GM18951 (cell line): ENCODE measurements at regions not wholly inside any gene's neighbourhood (a gene's known extent, or its start where the extent isn't known, plus 50 kb on each side); places are given as distances from the start of the nearest gene placed in this dataset.

ENCODE experiments used
- POLR2A ChIP-seq: IDR thresholded peaks from 4 replicates; pipeline ENCODE4 v1.6.1; 2011; ENCODE audit warnings: mild to moderate bottlenecking; ENCODE audit not compliant: insufficient read length, insufficient read depth; ENCODE audit errors: extremely low read depth
- in situ Hi-C: fragments of 300-500 bp; cut with MboI; formaldehyde crosslinking; loops from one replicate; pipeline ENCODE4 v1.12.0; 2022; ENCODE audit warnings: low sequenced_read_pairs, mixed read lengths, inconsistent platforms; ENCODE audit not compliant: unreplicated experiment

DNA sequence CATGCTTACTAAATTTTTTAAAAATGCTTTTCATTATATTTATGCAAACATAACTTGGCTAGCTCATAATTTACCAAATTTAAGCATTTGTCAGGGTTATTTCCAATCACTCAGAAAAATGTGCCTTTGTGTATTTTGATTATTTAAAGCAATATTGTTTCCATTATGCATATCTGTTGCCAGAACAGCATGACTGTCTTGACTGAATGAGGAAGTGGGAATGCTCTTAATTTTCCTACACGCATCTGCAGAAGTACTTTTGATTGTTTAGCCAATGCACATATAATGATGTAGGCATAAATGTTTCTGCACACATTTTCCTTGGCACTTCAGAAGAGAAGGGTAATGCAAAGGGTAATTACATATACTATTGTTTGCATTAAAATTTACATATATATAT, 92.5 kb upstream of the ADGRL2 start:
- TF ChIP-seq POLR2A, result no peak
- in situ Hi-C loops, result no loop called here

DNA sequence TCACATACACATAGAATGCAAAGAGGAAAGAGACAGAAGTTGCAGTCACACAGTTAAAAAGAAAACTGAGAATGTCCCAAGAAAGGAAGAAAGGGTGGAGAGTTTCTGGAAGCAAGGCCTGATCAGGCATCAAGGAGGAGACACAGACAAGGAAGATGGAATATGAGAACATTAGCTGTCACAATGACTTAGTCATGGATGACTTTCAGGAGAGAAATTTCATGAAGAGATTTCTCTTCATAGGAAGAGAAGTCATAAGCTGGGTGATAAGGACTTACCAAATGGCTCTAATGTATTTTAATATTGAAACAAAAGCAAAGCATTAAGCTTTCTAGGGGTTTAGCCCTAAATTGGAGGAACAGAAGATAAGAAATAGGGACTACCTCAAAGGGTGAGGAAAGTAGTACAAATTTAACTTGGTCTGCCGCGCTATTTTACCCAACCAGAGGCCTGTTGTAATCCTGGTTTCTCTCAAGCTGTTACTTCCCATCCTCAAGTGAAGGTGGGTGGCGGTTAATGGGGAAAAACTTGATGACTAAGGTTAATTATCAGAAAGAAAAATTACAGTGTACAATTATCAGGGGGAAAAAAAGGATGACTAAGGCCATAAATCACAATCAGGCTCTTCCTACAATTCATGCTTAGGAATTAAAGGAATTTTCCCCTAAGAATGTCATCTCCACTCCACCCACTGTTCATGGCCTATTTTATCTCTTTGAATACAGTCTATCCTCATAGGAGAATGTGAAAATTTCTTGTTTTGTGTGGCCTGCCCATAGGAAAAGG, 93.9 kb upstream of the ADGRL2 start:
- in situ Hi-C loops, result no loop called here
- no peak for TF ChIP-seq POLR2A

DNA sequence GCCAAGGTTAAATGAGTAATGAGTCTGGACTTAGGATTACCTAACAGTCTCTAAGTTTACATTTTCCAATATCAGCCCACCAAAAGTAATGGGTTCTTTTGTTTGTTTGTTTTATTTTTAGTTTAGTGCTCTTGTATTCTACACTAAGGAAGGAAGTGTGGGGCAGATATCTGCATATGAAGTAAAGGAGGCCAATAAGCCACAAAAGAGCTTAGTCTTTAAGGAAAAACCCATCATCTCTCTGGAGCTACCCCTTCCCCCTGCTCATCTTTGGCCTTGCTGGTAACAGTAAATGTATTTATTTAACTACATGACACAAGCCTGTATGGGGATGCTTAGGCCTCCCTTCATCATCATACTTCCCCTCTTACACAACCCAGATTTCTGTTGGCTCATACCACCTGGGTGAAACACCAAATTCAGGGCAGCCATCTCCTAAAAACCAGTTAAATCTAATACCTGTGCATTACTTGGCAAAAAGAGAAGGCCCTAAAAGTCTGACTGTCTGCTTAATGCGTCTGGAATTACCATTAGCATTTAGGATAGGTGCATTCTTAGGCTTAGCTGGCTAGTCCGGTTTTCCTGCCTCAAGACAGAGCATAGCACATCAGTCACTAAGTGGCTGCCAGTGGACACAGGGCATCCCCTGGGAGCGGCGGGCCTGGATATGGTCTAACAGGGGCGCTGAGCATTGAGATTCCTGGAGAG, 96.8 kb upstream of the ADGRL2 start:
- TF ChIP-seq POLR2A, result no peak
- in situ Hi-C loops, result no loop called here

DNA sequence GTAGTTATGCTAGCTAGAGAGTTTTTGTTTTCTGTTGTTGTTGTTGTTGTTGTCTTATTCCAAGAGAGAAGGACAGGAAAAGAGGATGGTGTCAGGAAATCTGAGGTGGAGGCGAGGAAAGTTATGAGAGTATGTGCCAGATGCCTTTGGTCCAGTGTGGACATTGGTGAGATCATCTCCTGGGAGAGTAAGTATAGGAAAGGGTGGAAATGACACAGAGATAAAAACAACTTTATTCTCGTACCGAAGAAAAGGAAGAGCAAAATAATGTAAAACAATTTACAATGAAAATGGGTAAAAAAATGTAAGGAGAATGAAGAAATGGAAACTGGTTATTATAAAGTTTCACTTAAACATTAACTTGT, 97.4 kb upstream of the ADGRL2 start:
- in situ Hi-C loops, result no loop called here
- no peak for TF ChIP-seq POLR2A

DNA sequence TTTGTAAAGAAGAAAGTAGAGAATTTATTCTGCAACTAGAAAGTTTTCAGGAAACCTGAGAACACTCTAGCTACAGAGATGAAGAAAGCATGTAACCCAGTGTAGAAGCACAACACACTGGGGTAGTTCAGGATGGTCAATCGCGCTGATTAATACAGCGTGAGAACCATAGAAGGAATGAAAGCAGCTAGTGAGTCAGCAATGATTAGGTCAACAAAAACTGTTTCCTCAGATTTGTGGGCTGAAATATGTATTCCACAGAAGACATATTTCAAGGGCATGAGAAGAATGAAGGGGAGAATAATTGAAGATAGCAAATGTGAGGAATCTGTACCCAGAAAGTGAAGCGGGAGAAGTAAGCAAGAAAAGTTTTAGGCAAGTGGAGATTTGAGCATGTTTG, 97.8 kb upstream of the ADGRL2 start:
- in situ Hi-C loops, result no loop called here
- no peak for TF ChIP-seq POLR2A

DNA sequence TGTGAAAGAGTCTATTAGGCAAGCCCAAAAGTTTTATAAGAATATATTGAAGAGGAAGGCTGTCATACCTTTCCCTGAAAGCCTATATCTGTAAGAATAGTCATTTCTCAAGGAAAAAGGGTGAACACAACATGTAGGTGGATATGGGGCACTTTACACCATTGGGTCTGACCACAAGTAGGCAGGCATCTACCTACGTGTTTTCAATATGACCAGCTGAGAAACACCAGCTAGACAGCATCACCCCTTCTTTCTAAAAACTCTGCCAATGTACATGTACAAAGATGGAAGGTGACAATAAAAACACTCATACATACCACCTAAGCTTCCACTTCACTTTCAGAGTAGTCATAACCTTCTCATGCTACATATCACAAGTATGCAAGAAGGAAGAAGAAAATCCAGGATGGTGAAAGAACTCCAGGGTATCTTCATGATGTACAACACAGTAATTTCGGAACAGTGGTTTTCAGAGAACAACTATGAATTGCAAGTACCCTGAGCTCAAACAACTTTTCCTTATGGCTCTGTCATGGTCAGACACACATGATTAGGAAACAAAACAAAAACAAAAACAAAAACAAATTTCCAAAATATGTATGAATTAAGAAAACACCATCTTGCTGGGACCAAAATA, 98.5 kb upstream of the ADGRL2 start:
- in situ Hi-C loops, result no loop called here

DNA sequence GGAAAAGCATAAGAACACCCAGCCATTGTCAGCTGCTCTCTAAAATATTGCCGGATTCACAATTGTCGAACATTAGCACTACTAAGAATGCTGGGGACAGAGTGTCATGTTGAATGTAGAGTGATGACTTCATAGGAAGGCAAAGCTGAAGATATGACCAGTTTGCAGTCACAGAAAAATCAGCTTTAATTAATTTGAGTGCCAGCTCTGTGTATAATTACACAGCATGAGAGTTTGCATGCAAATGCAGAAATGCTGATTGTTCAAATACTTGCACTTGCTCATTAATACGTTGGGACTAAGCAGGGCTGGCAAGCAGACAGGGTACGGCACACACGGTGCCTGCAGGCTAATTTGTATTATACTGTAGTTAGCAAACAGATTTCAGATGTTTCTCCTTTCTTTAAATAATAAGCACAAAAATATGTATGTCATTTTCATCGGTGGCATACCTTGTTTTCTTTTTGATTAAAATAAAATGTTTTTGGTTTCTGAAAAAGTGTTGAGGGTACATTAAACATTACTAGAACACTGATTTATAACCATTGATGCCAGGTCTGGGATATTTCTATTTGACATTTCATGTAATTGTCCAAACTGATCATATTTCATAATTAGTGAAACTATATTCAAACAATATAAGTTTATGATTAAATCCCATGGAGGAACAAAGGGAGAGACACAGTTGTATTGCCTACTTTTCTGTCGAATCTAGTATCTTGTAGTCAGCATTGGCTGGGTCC, 99.8 kb upstream of the ADGRL2 start:
- in situ Hi-C loops, result no loop called here
- no peak for TF ChIP-seq POLR2A

More for the DNA sequence above, 98.5 kb upstream of the ADGRL2 start:
- no peak for TF ChIP-seq POLR2A

DNA sequence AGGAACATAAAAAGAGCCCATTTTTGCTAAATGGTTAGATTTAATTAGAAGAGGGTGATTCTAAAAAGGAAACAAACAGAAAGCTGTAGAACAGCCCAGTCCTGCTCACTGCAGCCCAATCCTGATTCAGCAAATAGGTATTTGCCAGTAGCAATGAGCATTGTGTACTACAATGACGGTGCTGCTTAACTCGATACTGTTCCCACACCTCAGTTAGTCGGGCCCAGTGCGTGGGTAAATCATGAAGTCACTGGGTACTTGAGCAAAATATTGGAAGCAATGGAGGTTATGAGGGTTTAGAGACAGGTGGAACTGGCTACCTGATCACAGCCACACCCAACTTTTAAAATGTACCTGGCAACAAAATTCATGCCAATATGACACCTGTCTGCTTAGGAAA, 101.5 kb upstream of the ADGRL2 start:
- TF ChIP-seq POLR2A, result no peak
- in situ Hi-C loops, result no loop called here

DNA sequence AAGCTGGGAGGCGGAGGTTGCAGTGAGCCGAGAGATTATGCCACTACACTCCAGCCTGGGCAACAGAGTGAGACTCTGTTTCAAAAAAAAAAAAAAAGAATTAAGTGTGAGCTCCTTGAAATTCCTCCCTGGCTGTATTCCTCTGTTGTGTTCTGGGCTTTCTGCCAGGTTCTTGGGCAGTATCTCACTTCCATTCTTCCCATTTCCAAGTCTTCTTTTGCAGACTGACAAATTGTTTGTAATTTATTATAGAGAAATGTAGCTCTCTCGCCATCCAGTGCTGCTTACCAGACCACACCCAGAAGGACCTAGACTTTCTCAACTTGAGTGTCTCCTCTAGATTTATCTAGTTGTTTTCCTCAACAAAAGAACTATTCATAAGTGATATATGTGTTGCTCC, 105.0 kb upstream of the ADGRL2 start:
- in situ Hi-C loops, result no loop called here

DNA sequence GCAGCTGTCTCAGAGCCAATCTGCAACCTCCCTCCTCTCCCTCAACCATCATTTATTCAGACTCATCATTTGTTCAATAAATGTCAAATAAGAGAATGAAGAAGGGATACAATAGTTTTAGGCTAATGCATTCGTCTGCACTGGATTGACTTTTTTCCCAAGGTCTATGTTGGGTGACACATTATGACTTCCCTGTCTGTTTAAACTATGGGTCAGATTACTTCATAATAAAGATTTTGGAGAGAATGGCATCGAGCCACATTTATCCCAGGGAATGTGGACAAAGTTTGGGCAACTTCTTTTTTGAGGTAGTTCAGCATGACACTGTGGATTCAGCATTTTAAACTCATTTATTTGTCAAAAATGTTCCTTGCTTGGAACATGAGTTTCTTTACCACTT, 107.4 kb upstream of the ADGRL2 start:
- in situ Hi-C loops, result no loop called here

More for the DNA sequence above, 105.0 kb upstream of the ADGRL2 start:
- no peak for TF ChIP-seq POLR2A

DNA sequence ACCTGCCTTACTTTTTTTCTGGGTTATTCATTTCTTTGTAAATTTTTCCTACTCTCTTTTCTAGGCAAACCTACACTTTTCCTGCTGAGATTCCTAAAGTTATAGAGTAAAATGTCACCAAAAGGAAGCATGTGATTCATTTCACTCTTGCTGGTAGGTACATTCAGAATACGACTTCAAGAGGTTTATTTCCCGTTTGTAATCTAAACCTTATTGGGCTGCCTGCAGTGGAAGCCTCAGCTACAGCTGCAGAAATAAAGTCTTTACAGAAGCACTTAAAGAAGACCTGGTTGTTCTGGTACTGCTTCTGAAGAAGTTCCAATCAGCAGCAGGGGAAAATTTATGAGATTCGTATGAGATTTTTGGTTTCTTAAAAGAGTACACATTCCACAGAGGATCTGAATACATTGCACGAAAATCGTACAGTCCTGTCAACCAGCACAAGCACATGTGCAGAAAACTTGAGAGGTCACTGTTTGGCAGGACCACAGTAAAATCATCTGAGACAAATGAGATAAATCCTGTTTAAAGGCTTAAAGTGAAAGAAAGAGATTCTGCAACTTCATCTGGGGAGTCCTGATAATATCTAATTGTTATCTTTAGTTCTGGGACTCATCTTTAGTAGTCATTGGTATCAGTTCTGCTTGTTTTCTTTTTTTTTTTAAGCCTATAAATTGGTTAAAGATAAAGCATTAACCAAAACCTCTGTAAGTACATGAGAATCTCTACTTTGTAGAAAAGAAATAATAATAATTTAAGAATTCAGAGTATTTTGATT, 109.9 kb upstream of the ADGRL2 start:
- in situ Hi-C loops, result no loop called here
- TF ChIP-seq POLR2A, result no peak

More for the DNA sequence above, 107.4 kb upstream of the ADGRL2 start:
- TF ChIP-seq POLR2A, result no peak

DNA sequence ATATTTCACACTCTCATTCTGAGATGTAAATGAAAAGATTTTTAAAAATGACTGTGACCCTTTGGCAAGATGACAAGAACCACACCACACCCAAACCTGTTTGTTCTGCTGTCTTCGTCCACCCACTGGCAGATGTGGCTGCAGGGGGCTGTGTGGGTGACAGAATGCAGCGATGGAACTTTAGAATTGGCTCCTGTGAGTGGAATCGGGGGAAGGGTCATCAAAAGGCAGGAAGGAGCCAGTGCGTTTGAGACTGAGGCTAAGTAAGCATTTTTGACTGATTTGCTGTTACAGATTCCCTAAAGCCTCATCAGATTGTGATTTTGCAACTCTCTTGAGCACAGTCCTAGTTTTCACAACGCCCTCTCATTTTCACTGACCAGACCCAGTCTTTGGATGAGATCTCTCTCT, 111.2 kb upstream of the ADGRL2 start:
- TF ChIP-seq POLR2A, result no peak
- in situ Hi-C loops, result no loop called here

DNA sequence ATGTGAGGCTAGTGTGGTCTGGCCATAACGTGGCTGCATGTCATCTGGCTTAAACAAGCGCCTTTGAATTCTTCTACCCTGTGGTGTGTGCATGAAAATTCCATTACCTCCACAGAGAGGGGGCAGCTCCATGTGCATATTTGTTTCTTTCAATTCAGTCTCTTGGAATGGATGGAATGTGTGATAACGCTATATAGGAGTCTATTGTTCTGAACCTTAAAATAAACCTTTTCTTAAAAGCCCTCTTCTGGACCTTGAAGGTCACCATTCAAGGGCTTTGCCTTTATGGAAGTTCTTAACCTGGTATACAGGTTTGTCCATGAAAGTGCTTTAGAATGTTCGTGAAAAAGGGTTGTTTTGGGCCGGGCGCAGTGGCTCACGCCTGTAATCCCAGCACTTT, 118.2 kb upstream of the ADGRL2 start:
- in situ Hi-C loops, result no loop called here
- no peak for TF ChIP-seq POLR2A
